HFFc6 (cell line): ENCODE measurements at regions not wholly inside any gene's neighbourhood (a gene's known extent, or its start where the extent isn't known, plus 50 kb on each side); places are given as distances from the start of the nearest gene placed in this dataset.
"Not testable (repeated sequence)": the region's sequence is repeated elsewhere in the genome, so short reads cannot be mapped to it uniquely, and the experiment has no call there.

Experiments used
- DNase-seq: peaks from one replicate; pipeline ENCODE4 v3.0.0-alpha.2; 2018
- H3K27ac Mint-ChIP-seq: 2 replicates; pipeline ENCODE4 v1.8.0; 2020; ENCODE audit warnings: mild to moderate bottlenecking, mixed read lengths
- H3K27me3 Mint-ChIP-seq: 2 replicates; pipeline ENCODE4 v1.8.0; 2021; ENCODE audit warnings: mild to moderate bottlenecking, moderate library complexity, mixed read lengths; ENCODE audit not compliant: insufficient read depth
- H3K36me3 Mint-ChIP-seq: 2 replicates; pipeline ENCODE4 v1.8.0; 2021; ENCODE audit warnings: low read depth, mixed read lengths
- H3K4me1 Mint-ChIP-seq: 2 replicates; pipeline ENCODE4 v1.8.0; 2020; ENCODE audit warnings: low read depth, mixed read lengths
- H3K4me3 Mint-ChIP-seq: 2 replicates; pipeline ENCODE4 v1.8.0; 2020; ENCODE audit warnings: mild to moderate bottlenecking, moderate library complexity, mixed read lengths
- H3K9me3 Mint-ChIP-seq: 2 replicates; pipeline ENCODE4 v1.8.0; 2020; ENCODE audit warnings: mild to moderate bottlenecking, mixed read lengths
- TF ChIP-seq, protein P1 (sequence below): fragments of 200-600 bp; sonication (generic); IDR thresholded peaks from 2 replicates; pipeline ENCODE4 v1.5.0; 2021; ENCODE audit warnings: antibody characterized with exemption, mild to moderate bottlenecking

GRCh38 chr9:86573886-86574285, 219.7 kb upstream of the TUT7 start:
- peaks cover 12% of the 10 kb centered on the region for H3K27me3 Mint-ChIP-seq
- 0 out of 2 replicates have a peak, but pooled peaks cover 4% of the 10 kb centered on the region for H3K4me1 Mint-ChIP-seq
- no peaks in the 10 kb centered on the region; the same call in 1 of the 2 replicates for H3K9me3 Mint-ChIP-seq
- H3K4me3 Mint-ChIP-seq: no peak overlapping the region
- no peaks in the 10 kb centered on the region for H3K36me3 Mint-ChIP-seq
- no peak overlapping the region for H3K27ac Mint-ChIP-seq
- TF ChIP-seq, protein P1, sequence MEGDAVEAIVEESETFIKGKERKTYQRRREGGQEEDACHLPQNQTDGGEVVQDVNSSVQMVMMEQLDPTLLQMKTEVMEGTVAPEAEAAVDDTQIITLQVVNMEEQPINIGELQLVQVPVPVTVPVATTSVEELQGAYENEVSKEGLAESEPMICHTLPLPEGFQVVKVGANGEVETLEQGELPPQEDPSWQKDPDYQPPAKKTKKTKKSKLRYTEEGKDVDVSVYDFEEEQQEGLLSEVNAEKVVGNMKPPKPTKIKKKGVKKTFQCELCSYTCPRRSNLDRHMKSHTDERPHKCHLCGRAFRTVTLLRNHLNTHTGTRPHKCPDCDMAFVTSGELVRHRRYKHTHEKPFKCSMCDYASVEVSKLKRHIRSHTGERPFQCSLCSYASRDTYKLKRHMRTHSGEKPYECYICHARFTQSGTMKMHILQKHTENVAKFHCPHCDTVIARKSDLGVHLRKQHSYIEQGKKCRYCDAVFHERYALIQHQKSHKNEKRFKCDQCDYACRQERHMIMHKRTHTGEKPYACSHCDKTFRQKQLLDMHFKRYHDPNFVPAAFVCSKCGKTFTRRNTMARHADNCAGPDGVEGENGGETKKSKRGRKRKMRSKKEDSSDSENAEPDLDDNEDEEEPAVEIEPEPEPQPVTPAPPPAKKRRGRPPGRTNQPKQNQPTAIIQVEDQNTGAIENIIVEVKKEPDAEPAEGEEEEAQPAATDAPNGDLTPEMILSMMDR: no peak
- DNase-seq: no peak

DNA sequence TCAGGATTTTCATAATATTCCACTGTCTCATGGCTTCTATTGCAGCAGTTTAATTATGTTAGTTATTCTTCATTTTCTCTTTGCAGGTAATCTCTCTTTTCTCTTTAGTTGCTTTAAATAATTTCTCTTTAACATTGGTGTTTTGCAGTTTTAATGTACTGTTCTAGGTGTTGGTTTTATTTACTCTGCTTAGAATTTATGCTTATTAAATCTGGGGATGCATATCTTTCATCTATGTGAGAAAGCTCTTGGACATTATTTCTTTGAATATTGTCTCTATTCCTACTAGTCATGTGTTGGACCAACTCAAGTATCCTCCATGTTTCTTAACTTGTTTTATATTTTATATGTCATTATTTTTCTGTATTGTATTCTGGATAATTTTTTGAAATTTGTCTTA, 218.7 kb upstream of the TUT7 start:
- Mint-ChIP-seq H3K9me3 (no peaks in the 10 kb centered on the region; the same call in 1 of the 2 replicates), H3K36me3 (no peaks in the 10 kb centered on the region; the same call in 1 of the 2 replicates), H3K27ac (no peak overlapping the region), H3K4me1 (0 out of 2 replicates have a peak, but pooled peaks cover 4% of the 10 kb centered on the region), H3K4me3 (no peak overlapping the region), H3K27me3 (peaks cover 7% of the 10 kb centered on the region)
- DNase-seq: no peak
- TF ChIP-seq, protein P1: no peak

GRCh38 chr9:86565603-86566002, 211.4 kb upstream of the TUT7 start:
- H3K36me3 Mint-ChIP-seq, H3K4me3 Mint-ChIP-seq, DNase-seq, H3K27ac Mint-ChIP-seq, H3K9me3 Mint-ChIP-seq, H3K27me3 Mint-ChIP-seq: not testable (repeated sequence)
- peaks cover 17% of the 10 kb centered on the region for H3K4me1 Mint-ChIP-seq

DNA sequence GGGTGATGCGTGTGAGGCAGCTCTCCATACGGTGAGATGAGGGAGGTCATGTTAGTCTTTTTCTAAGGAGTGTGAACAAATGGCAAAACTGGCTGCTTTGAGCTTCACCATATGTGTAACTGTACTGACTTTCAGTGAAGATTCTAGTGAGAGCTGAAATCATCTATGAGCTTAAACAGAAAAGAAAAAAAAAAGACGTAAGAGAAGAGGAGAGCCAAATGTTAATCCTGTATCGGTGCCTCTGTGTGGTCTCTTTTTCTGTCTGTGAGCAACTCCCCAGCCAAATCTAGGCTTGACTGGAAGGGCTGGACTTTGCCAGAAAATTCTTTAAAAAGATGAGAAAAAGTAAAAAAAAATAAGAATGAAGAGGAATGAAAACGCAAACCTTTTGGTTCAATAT, 209.7 kb upstream of the TUT7 start:
- peaks cover 6% of the 10 kb centered on the region for H3K9me3 Mint-ChIP-seq
- H3K27ac Mint-ChIP-seq: peak overlapping the region; percentile 59; the same call in 1 of the 2 replicates
- TF ChIP-seq, protein P1: no peak
- peaks cover 17% of the 10 kb centered on the region for H3K4me1 Mint-ChIP-seq
- peaks cover 2% of the 10 kb centered on the region for H3K27me3 Mint-ChIP-seq
- H3K4me3 Mint-ChIP-seq: no peak overlapping the region
- no peaks in the 10 kb centered on the region; the same call in none of the 2 replicates for H3K36me3 Mint-ChIP-seq
- DNase-seq: no peak

GRCh38 chr9:86563350-86563749, 209.1 kb upstream of the TUT7 start:
- H3K4me1 Mint-ChIP-seq: peaks cover 17% of the 10 kb centered on the region
- H3K27me3 Mint-ChIP-seq: peaks cover 2% of the 10 kb centered on the region
- peaks cover 6% of the 10 kb centered on the region; the same call in 1 of the 2 replicates for H3K9me3 Mint-ChIP-seq
- H3K27ac Mint-ChIP-seq: peak overlapping the region; percentile 59; the same call in 1 of the 2 replicates
- TF ChIP-seq, protein P1: no peak
- peak; percentile 61 for DNase-seq
- no peaks in the 10 kb centered on the region; the same call in none of the 2 replicates for H3K36me3 Mint-ChIP-seq
- peak overlapping the region; percentile 7 for H3K4me3 Mint-ChIP-seq

GRCh38 chr9:86562691-86563090, 208.5 kb upstream of the TUT7 start:
- Mint-ChIP-seq H3K9me3 (peaks cover 6% of the 10 kb centered on the region; the same call in 1 of the 2 replicates), H3K27ac (peak overlapping the region; percentile 57; the same call in 1 of the 2 replicates), H3K4me3 (no peak overlapping the region), H3K36me3 (no peaks in the 10 kb centered on the region; the same call in none of the 2 replicates), H3K4me1 (peaks cover 22% of the 10 kb centered on the region), H3K27me3 (peaks cover 2% of the 10 kb centered on the region)
- TF ChIP-seq, protein P1: no peak
- no peak for DNase-seq
